Erythroblast (primary cell): ENCODE measurements at regions not wholly inside any gene's neighbourhood (a gene's known extent, or its start where the extent isn't known, plus 50 kb on each side); places are given as distances from the start of the nearest gene placed in this dataset.

Source experiments
- GATA1 ChIP-seq: IDR thresholded peaks from 2 replicates; pipeline ENCODE4 v1.6.1; 2011; ENCODE audit warnings: low read depth, mild to moderate bottlenecking, control low read depth, low read length, moderate library complexity
- POLR2A ChIP-seq: IDR thresholded peaks from 2 replicates; pipeline ENCODE4 v1.6.1; 2011; ENCODE audit warnings: mild to moderate bottlenecking, low read length

GRCh38 chr1:185480545-185480944 is 163.5 kb upstream of the IVNS1ABP start:
- TF ChIP-seq POLR2A: no peak
- no peak for TF ChIP-seq GATA1
